GM19043 (cell line): ENCODE measurements at regions not wholly inside any gene's neighbourhood (a gene's known extent, or its start where the extent isn't known, plus 50 kb on each side); places are given as distances from the start of the nearest gene placed in this dataset.
"Not testable (repeated sequence)": the region's sequence is repeated elsewhere in the genome, so short reads cannot be mapped to it uniquely, and the experiment has no call there.

Source experiments
- ATAC-seq: cut with Tn5 transposase; IDR thresholded peaks from one replicate; pipeline ENCODE4 v1.9.1; 2021; ENCODE audit warnings: low read depth; ENCODE audit not compliant: unreplicated experiment

GRCh38 chrX:150273575-150274294, 89.4 kb upstream of the MAMLD1 start:
- ATAC-seq, result not testable (repeated sequence)

- no peak for ATAC-seq
Measured at GRCh38 chrX:150282953-150283352, 80.2 kb upstream of the MAMLD1 start.

- no peak for ATAC-seq
Measured at GRCh38 chrX:150291014-150291413, 72.1 kb upstream of the MAMLD1 start.

GRCh38 chrX:150293311-150294013, 69.7 kb upstream of the MAMLD1 start:
- ATAC-seq, result no peak

DNA sequence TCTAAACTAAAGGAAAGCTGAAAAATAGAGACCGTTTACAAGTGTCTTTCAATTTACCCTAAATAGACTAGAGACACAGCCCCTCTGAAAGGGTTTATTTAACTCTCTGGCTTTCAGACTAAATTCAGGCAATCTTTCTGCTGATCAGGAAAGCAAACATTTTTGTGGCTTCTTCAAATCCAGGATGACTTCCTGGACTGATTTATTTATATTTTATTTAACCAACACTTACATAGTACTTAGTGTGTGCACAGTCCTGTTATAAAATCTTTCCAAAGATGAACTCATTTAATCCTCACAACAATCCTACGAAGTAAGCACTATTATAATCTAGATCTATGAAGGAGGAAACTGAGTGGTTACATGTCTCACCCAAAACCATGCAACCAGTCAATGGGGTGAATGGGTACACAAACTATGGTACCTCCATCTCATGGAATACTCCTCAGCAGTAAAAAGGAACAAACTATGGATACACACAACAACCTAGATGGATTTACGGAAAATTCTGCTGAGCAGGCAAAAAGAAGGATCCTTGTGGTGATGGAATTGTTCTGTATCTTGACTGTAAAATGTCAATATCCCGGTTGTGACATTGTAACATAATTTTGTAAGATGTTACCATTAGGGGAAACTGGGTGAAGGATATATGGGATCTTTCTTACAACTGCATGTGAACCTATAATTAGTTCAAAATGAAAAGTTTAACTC, 64.1 kb upstream of the MAMLD1 start:
- ATAC-seq, result no peak

GRCh38 chrX:150299579-150299978, 63.5 kb upstream of the MAMLD1 start:
- no peak for ATAC-seq

DNA sequence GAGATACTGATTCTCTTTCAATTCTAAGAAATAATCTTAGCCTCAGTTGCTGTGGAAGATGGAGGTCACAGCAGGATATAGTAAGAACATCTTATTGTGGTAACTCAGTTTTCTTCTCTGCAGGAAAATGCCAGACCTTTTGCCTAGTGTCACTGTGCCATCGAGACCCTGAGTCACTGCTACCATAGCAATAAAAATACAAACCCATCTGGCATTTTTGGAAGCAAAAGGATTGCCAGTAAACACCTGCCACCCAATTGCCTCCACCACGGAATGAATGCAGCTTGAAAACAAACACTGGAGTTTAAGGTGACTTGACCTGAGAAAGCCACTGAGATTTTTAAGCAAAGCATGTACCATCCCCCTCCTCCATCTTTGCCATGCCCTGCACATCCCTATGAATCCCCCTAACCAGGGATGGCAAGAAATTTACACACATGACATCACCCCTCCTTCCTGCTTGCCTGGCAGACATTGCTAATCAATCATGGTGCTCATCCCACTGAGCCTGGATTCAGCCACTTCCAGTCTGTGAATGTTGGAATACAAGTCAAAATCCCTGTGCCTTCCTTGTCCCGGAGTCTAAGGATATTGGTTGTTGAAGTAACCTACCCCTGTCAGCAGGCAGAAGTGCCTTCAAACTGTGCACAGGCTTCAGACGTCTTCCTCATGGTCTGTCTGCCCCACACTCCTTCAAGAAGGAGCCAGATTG, 59.6 kb upstream of the MAMLD1 start:
- ATAC-seq, result no peak

GRCh38 chrX:150306002-150306401, 57.1 kb upstream of the MAMLD1 start:
- no peak for ATAC-seq

GRCh38 chrX:150308041-150308440, 55.1 kb upstream of the MAMLD1 start:
- ATAC-seq, result no peak

GRCh38 chrX:150308532-150309157, 54.5 kb upstream of the MAMLD1 start:
- no peak for ATAC-seq

DNA sequence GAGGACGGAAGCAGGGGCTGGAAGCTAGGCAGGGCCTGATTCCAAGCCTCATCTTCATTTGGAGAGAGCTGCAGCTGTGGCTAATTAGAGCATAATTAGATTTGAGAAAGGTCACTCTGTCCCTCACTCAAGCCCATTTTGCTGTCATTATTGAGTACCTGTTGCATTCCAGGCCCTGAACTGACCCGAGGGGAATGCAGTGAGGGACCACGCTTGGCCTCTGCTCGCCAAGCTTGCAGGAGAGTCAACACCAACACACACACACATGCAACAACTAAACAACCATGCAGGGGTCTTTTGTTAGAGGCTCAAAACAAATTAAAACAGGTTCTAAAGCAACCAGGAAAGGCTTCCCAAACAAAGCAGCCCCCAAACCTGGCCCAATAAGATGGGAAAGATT, 52.7 kb upstream of the MAMLD1 start:
- ATAC-seq, result no peak

GRCh38 chrX:150310881-150311280, 52.2 kb upstream of the MAMLD1 start:
- no peak for ATAC-seq

DNA sequence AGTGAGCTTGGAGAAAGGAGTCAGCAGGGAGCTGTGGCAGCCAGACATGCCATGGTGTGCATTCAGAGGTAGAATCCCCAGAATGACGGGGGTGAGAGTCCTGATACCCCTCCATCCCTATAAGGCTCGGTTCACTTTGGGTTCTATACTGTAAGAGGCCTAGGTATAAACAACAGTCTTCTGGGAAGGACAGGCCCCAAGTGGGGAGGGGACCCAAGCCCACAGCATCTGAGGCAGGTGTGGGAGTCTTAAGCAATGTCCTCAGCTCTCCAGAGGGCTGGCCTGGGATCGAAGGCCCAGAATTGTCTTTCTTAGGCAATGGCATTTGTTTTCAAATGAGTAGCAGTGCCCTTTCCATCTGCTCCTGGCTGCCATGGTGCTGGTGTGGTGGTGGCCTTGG, 50.2 kb upstream of the MAMLD1 start:
- no peak for ATAC-seq
